Tibial nerve (tissue), 3 donors: ENCODE measurements at regions not wholly inside any gene's neighbourhood (a gene's known extent, or its start where the extent isn't known, plus 50 kb on each side); places are given as distances from the start of the nearest gene placed in this dataset.

Source experiments
- POLR2A ChIP-seq, 2 donors: fragments of 450-650 bp; IDR thresholded peaks; one replicate each; pipeline ENCODE4 v1.6.1; 2017; ENCODE audit warnings: antibody characterized with exemption in 2 of 2, mild to moderate bottlenecking in 2 of 2, moderate library complexity in 2 of 2
- TF ChIP-seq, protein P1 (sequence below), 5 experiments: fragments of 200-600 bp in 3 of 5; fragments of 450-650 bp in 2 of 5; sonication (generic) in 3 of 5; IDR thresholded peaks; one replicate each; pipeline ENCODE4 v1.5.1; 2016 to 2019; ENCODE audit warnings: antibody characterized with exemption in 5 of 5, mild to moderate bottlenecking in 3 of 5, moderate library complexity in 2 of 5

DNA sequence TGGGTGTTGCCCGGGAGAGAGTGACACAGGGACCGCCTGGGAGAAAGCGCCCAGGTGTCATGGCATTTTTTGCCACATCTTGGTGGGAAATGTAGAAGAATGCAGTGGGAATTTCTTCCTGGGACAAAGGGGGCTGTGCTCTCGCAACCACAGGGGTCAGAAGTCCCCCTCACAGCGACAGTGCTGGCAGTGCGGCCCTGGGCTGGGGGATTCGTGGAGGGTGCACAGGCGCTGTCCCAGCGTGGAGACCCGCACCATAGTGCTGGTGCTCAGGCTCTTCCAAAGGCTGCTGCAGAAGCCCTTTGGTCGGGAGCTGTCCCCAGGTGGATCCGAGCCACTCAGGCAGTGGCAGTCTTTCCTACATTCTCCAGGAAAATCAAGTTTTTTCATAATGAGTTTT lies 128.8 kb upstream of the SOX11 start:
- TF ChIP-seq, protein P1, sequence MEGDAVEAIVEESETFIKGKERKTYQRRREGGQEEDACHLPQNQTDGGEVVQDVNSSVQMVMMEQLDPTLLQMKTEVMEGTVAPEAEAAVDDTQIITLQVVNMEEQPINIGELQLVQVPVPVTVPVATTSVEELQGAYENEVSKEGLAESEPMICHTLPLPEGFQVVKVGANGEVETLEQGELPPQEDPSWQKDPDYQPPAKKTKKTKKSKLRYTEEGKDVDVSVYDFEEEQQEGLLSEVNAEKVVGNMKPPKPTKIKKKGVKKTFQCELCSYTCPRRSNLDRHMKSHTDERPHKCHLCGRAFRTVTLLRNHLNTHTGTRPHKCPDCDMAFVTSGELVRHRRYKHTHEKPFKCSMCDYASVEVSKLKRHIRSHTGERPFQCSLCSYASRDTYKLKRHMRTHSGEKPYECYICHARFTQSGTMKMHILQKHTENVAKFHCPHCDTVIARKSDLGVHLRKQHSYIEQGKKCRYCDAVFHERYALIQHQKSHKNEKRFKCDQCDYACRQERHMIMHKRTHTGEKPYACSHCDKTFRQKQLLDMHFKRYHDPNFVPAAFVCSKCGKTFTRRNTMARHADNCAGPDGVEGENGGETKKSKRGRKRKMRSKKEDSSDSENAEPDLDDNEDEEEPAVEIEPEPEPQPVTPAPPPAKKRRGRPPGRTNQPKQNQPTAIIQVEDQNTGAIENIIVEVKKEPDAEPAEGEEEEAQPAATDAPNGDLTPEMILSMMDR (IDR thresholded peaks at IDR 0.05) = no peak
- TF ChIP-seq POLR2A (IDR thresholded peaks at IDR 0.05) = no peak
